Fibroblast of mammary gland (primary cell): ENCODE measurements at regions not wholly inside any gene's neighbourhood (a gene's known extent, or its start where the extent isn't known, plus 50 kb on each side); places are given as distances from the start of the nearest gene placed in this dataset.

Experiments used
- DNase-seq: peaks from one replicate; pipeline ENCODE4 v3.0.0-alpha.2; 2010; ENCODE audit warnings: low read depth
- H3K4me3 ChIP-seq: 2 replicates; pipeline ENCODE4 v1.5.1; 2011; ENCODE audit warnings: low read depth, mild to moderate bottlenecking, low read length, moderate library complexity; ENCODE audit not compliant: control insufficient read depth
- TF ChIP-seq, protein P1 (sequence below): conservative IDR thresholded peaks from 2 replicates; pipeline ENCODE4 v1.5.1; 2011; ENCODE audit warnings: low read depth, low read length, inconsistent platforms; ENCODE audit not compliant: control insufficient read depth, insufficient read depth

DNA sequence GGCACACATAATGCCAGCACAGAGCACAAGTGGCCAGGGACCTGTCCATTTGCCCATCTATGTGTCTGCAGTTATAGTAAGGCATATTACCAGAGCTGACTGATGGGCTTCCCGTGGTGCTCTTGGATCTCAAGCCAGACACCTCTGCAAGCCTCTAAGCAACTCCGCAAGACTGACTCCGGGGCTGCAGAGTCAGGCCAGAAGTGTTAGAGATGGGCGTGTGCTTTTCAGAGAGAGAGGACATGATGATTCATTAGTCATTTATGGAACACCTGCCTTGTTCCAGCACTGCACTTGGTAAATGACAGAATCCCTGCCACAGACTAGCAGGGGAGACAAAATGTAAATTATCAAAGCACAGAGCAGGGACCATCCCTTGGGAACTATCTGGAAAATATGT is 559.0 kb downstream of the PDCD6IP start:
- no peak for DNase-seq
- TF ChIP-seq, protein P1, sequence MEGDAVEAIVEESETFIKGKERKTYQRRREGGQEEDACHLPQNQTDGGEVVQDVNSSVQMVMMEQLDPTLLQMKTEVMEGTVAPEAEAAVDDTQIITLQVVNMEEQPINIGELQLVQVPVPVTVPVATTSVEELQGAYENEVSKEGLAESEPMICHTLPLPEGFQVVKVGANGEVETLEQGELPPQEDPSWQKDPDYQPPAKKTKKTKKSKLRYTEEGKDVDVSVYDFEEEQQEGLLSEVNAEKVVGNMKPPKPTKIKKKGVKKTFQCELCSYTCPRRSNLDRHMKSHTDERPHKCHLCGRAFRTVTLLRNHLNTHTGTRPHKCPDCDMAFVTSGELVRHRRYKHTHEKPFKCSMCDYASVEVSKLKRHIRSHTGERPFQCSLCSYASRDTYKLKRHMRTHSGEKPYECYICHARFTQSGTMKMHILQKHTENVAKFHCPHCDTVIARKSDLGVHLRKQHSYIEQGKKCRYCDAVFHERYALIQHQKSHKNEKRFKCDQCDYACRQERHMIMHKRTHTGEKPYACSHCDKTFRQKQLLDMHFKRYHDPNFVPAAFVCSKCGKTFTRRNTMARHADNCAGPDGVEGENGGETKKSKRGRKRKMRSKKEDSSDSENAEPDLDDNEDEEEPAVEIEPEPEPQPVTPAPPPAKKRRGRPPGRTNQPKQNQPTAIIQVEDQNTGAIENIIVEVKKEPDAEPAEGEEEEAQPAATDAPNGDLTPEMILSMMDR = no peak
- H3K4me3 ChIP-seq = no peak overlapping the region

DNA sequence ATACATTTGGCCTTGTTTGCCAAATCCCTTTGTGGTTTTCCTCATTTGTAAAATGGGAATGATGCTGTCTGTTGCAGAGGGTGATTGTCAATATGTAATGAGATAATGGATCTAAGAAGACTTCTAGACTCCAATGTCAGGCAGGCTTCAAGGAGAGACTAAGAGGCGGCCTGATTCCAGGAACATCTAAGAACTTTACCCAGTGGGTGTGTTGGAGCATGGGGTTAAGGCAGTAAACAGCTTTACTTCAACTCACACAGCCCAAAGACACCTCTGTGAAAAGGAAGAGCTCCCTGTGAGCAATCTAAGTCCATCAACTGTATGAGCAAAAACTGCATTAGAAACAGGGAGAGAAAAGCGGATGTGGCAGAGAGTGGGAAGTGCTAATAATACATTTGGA is 560.6 kb downstream of the PDCD6IP start:
- H3K4me3 ChIP-seq = no peak overlapping the region
- TF ChIP-seq, protein P1 = no peak
- no peak for DNase-seq

DNA sequence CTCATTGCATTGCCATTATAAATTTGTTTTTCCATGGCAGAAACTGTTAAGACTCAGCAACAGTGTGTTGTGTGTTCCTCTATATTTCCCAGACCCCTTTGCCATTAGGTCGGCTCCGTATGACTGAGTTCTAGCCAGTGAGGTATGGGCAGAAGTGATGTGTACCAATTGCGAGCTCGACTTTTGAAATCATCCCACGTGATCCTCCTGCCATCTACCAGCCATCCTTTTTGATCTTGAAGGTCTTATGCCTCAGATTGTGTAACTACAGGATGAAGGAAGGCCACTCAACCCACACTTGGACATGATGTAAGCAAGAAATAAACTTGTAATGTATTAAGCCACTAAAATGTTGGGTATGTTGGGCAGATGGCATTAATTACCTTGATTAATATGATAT is 562.3 kb downstream of the PDCD6IP start:
- no peak overlapping the region for H3K4me3 ChIP-seq

DNA sequence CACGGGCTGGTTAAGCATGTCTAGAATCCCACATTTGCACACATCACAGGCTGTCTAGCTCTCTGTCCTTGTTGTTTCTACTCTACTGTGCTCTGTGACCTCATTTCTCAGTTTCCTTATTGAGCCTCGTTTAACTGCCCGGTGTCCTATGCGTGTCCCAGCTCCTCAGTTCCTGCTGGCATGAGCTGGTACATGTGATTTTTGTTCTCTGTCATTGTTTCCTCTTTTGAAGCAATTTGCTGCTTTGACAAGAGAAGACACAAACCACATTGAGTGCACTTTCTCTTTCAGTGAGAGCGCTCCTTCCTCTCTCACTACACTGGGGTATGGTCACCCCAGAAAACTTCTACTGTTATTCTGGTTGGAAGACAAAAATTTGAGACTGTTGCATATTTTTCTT is 563.5 kb downstream of the PDCD6IP start:
- H3K4me3 ChIP-seq = no peak overlapping the region
- TF ChIP-seq, protein P1 = no peak
- no peak for DNase-seq

More for the DNA sequence above, 562.3 kb downstream of the PDCD6IP start:
- TF ChIP-seq, protein P1 = no peak
- DNase-seq = no peak

DNA sequence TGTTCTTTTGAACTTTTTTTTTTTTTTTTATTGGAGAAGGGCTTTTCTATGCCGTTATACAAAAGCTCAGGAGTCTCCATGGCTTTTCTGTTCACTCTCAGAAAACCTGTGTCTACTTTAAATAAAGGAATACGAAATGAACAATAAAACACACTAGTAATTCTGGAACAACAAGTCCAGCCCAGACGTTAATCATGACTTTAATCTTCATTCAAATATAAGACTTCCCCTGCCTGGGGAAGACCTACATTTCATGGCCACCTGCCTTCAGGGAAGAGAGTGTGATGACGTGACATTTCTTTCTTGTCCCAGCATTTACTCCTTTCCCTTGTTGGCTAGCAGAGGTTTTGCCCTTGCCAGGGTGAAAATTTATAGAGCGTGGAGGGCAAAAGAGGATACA is 564.5 kb downstream of the PDCD6IP start:
- DNase-seq = no peak

DNA sequence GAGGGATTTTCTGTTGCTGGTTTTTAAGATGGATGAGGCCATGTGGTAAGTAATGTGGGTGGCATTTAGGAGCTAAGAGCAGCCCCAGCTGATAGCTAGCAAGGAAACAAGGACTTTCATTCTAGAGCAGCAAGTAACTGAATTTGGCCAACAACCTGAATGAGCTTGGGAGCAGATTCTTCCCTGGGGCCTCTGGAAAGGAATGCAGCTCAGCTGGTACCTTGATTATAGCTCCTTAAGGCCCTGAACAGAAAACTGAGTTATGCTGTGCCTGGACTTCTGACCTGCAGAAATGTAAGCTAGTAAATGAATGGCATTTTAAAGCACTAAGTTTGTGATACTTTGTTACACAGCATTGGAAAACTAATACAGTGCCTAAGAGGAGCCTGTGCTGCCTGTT is 565.5 kb downstream of the PDCD6IP start:
- no peak for DNase-seq
- H3K4me3 ChIP-seq = no peak overlapping the region
- TF ChIP-seq, protein P1 = no peak

More for the DNA sequence above, 564.5 kb downstream of the PDCD6IP start:
- no peak overlapping the region for H3K4me3 ChIP-seq
- TF ChIP-seq, protein P1 = no peak

DNA sequence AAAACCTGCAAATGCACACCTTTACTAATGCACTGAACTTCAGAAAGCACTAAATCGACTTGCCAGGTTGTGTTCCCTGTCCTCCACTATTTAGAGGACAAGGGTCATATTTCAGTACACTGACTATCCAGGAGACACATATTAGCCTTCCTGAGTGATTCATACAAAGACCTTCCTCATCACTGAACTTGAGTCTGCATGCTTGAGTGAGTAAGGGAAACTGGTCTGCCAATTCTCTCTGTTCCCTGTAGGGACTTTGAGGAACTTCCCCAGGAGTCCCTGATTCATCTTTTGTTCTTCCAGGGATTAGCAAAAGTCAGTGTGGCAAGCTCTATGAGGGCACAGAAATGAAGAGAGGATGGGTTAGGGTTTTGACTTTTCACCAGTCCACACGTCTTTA is 565.9 kb downstream of the PDCD6IP start:
- DNase-seq = no peak
- H3K4me3 ChIP-seq = no peak overlapping the region
- TF ChIP-seq, protein P1 = no peak
